ENCODE measurements at regions not wholly inside any gene's neighbourhood (a gene's known extent, or its start where the extent isn't known, plus 50 kb on each side); places are given as distances from the start of the nearest gene placed in this dataset.

DNA sequence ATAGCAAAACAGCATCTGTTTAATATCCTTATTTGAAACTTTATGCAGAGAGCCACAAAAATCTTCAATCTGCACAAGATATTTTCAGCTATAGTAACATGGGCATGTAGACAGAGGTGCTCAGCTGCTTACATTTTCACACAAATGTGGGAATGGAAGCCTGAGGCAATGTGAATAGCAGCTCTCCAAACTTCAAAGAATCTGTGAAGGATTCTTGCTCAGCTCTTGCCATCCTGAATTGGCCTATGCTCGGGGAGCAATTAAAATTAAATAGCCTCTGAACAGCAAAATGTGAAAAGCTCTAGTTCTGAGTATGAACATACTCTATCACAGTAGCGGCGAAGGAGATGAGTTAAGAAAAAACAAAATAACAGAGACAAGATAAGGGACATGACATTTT is 1523.8 kb downstream of the PCDH7 start:
- H3K27me3 ChIP-seq = no peaks in the 10 kb centered on the region
- H3K4me3 ChIP-seq = no peak overlapping the region
- no peaks in the 10 kb centered on the region for H3K36me3 ChIP-seq (ENCODE audit: low read depth, missing control alignments)
- 43 to 49% methylated on average over 3 of the region's 3 CpGs for WGBS, 2 donors
- H3K4me1 ChIP-seq = no peaks in the 10 kb centered on the region
- no peaks in the 10 kb centered on the region for H3K9me3 ChIP-seq
- intact Hi-C loops (cut with DNase I; ENCODE audit: low total_unique reads) = no loop called here
- TF ChIP-seq CTCF (IDR thresholded peaks at IDR 0.05) = no peak
- no peak for TF ChIP-seq POLR2A (IDR thresholded peaks at IDR 0.05)
- H3K27ac ChIP-seq = no peak overlapping the region
- DNase-seq = no peak

DNA sequence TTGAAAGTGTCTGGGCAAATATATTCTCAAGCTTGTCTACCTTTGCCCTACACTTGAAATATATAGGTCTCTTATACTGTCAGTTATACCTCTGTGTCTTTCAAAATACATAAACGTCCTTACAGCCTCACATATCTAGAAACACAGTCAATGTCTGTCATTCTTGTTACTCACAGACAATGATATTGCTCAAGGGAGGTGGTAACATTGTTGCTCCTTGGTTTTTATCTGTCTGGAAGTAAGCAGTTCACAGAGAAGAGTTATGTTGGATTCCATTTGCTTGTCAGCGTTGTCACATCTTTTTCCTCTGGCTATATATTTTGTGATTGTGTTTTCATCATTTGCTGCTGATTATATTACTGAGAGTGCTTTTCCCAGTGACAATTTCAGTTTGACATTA is 1528.9 kb downstream of the PCDH7 start:
- no peaks in the 10 kb centered on the region for H3K9me3 ChIP-seq
- WGBS, 2 donors = 36 to 50% methylated on average over 2 of the region's 2 CpGs
- intact Hi-C loops (cut with DNase I; ENCODE audit: low total_unique reads) = no loop called here
- no peaks in the 10 kb centered on the region for H3K27me3 ChIP-seq
- TF ChIP-seq POLR2A (IDR thresholded peaks at IDR 0.05) (no peak), CTCF (IDR thresholded peaks at IDR 0.05) (no peak)
- DNase-seq = no peak
- no peak overlapping the region for H3K4me3 ChIP-seq
- no peaks in the 10 kb centered on the region for H3K36me3 ChIP-seq (ENCODE audit: low read depth, missing control alignments)
- no peaks in the 10 kb centered on the region for H3K4me1 ChIP-seq
- no peak overlapping the region for H3K27ac ChIP-seq

- H3K27ac ChIP-seq = no peak overlapping the region
- no peaks in the 10 kb centered on the region for H3K9me3 ChIP-seq
- TF ChIP-seq POLR2A (IDR thresholded peaks at IDR 0.05) (no peak), CTCF (IDR thresholded peaks at IDR 0.05) (no peak)
- no peak overlapping the region for H3K4me3 ChIP-seq
- intact Hi-C loops (cut with DNase I; ENCODE audit: low total_unique reads) = no loop called here
- 89 to 96% methylated on average over 1 of the region's 1 CpG for WGBS, 2 donors
- no peaks in the 10 kb centered on the region for H3K27me3 ChIP-seq
- H3K36me3 ChIP-seq (ENCODE audit: low read depth, missing control alignments) = no peaks in the 10 kb centered on the region
- DNase-seq = no peak
- no peaks in the 10 kb centered on the region for H3K4me1 ChIP-seq
Measured at GRCh38 chr4:32251126-32251525, 1531.0 kb downstream of the PCDH7 start.

DNA sequence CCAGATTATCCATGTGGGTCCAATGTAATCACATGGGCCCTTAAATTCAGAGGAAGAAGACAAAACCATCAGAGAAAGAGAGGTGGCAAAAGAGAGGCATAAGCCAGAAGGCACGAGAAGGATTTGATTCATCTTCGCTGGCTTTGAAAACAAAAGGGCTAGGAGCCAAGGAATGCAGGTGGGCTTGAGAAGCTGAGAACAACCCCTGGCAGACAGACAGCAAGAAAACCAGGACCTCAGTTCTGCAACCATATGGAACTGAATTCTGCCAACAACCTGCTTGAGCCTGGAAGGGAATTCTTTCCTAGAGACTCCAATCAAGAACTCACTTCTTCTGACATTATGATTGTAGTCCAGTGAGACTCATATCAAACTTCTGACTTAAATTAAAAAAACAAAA is 1531.8 kb downstream of the PCDH7 start:
- H3K9me3 ChIP-seq = no peaks in the 10 kb centered on the region
- TF ChIP-seq CTCF (IDR thresholded peaks at IDR 0.05) = no peak
- TF ChIP-seq POLR2A (IDR thresholded peaks at IDR 0.05) = no peak
- no peaks in the 10 kb centered on the region for H3K36me3 ChIP-seq (ENCODE audit: low read depth, missing control alignments)
- H3K4me3 ChIP-seq = no peak overlapping the region
- WGBS, 2 donors = 66 to 74% methylated on average over 2 of the region's 2 CpGs
- H3K27me3 ChIP-seq = no peaks in the 10 kb centered on the region
- no peaks in the 10 kb centered on the region for H3K4me1 ChIP-seq
- DNase-seq = no peak
- H3K27ac ChIP-seq = no peak overlapping the region
- intact Hi-C loops (cut with DNase I; ENCODE audit: low total_unique reads) = no loop called here

DNA sequence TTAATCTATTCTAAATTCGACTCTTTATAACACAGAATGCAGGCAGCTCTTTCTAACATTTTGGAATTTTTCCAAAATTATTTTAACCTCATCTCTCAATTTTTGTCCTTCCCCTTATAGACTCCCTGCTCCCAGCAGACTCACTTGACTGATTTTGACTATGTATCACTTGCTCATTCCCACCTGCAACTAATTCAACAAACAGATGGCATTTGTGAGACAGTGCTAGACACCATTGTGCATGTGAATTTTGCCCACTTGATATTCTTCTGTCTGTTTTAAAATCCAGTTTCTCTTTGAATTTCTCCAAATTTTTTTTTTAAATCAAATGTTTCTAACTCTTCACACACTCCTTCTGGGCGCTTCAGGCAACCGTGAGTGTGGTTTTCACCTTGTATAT is 1534.0 kb downstream of the PCDH7 start:
- intact Hi-C loops (cut with DNase I; ENCODE audit: low total_unique reads) = no loop called here
- H3K9me3 ChIP-seq = no peaks in the 10 kb centered on the region
- no peak for DNase-seq
- no peak overlapping the region for H3K27ac ChIP-seq
- H3K4me3 ChIP-seq = no peak overlapping the region
- WGBS, 2 donors = 91 to 93% methylated on average over 3 of the region's 3 CpGs
- no peaks in the 10 kb centered on the region for H3K4me1 ChIP-seq
- no peaks in the 10 kb centered on the region for H3K36me3 ChIP-seq (ENCODE audit: low read depth, missing control alignments)
- TF ChIP-seq POLR2A (IDR thresholded peaks at IDR 0.05) (no peak), CTCF (IDR thresholded peaks at IDR 0.05) (no peak)
- no peaks in the 10 kb centered on the region for H3K27me3 ChIP-seq
